Keratinocyte (primary cell): ENCODE measurements at regions not wholly inside any gene's neighbourhood (a gene's known extent, or its start where the extent isn't known, plus 50 kb on each side); places are given as distances from the start of the nearest gene placed in this dataset.

Source experiments
- EZH2 ChIP-seq: IDR thresholded peaks from one replicate; pipeline ENCODE4 v1.6.1; 2012; ENCODE audit warnings: inconsistent platforms, mild to moderate bottlenecking, low read length, moderate library complexity
- TF ChIP-seq, protein P1 (sequence below), 3 experiments: IDR thresholded peaks in 1 of 3; conservative IDR thresholded peaks in 1 of 3; optimal IDR thresholded peaks in 1 of 3; 2 replicates in 2 of 3; 3 replicates in 1 of 3; pipeline versions ENCODE3 to v1.5.1; 2011; ENCODE audit warnings: low read length in 3 of 3, mild to moderate bottlenecking in 3 of 3, moderate library complexity in 2 of 3, control low read depth in 1 of 3, inconsistent platforms in 1 of 3; ENCODE audit not compliant: insufficient read depth in 2 of 3; ENCODE audit errors: extremely low read depth in 1 of 3

GRCh38 chr7:67923286-67923685 is 926.7 kb downstream of the TYW1 start:
- TF ChIP-seq, protein P1, sequence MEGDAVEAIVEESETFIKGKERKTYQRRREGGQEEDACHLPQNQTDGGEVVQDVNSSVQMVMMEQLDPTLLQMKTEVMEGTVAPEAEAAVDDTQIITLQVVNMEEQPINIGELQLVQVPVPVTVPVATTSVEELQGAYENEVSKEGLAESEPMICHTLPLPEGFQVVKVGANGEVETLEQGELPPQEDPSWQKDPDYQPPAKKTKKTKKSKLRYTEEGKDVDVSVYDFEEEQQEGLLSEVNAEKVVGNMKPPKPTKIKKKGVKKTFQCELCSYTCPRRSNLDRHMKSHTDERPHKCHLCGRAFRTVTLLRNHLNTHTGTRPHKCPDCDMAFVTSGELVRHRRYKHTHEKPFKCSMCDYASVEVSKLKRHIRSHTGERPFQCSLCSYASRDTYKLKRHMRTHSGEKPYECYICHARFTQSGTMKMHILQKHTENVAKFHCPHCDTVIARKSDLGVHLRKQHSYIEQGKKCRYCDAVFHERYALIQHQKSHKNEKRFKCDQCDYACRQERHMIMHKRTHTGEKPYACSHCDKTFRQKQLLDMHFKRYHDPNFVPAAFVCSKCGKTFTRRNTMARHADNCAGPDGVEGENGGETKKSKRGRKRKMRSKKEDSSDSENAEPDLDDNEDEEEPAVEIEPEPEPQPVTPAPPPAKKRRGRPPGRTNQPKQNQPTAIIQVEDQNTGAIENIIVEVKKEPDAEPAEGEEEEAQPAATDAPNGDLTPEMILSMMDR (optimal IDR thresholded peaks at IDR 0.05 in 1 of 3, IDR thresholded peaks at IDR 0.05 in 1 of 3, conservative IDR thresholded peaks at IDR 0.05 in 1 of 3; ENCODE audit: extremely low read depth in 1 of 3, insufficient read depth in 2 of 3, low read length in 3 of 3) = no peak
- TF ChIP-seq EZH2 = no peak
